ENCODE measurements at regions not wholly inside any gene's neighbourhood (a gene's known extent, or its start where the extent isn't known, plus 50 kb on each side); places are given as distances from the start of the nearest gene placed in this dataset.
"Not testable (repeated sequence)": the region's sequence is repeated elsewhere in the genome, so short reads cannot be mapped to it uniquely, and the experiment has no call there.

DNA sequence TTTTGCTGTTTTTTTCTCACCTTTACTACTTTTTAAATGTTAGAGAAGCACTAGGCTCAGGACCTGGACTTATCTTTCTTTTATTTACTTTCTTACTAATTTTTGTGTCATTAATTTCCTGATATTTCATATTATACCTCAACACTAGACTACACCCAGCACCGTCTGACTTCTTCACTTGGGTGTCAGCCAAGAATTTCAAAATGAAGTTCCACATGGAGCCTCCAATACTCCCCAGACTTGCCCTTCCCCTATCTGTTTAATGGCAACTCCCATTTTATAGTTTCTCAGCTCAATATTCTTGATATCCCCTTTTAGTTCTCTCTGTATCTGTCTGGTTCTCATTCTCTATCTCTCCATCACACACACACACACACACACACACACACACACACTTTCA lies 139.3 kb downstream of the USP22 start:
- H3K36me3 ChIP-seq (ENCODE audit: low read depth, low read length); H3K79me2 ChIP-seq (ENCODE audit: low read length); H3K4me3 ChIP-seq (ENCODE audit: low read length); H3K9me3 ChIP-seq (ENCODE audit: low read length); H3K9ac ChIP-seq (ENCODE audit: low read length); intact Hi-C loops (cut with micrococcal nuclease); BruUV-seq (replicated peaks); H3K27ac ChIP-seq (ENCODE audit: low read length); H3K27me3 ChIP-seq (ENCODE audit: low read length); H2AFZ ChIP-seq (ENCODE audit: low read length); H3K4me2 ChIP-seq (ENCODE audit: low read length); POLR2A ChIA-PET (ENCODE audit: unreplicated experiment); ATAC-seq; H3K4me1 ChIP-seq (ENCODE audit: insufficient read depth, low read length); H3F3A ChIP-seq (ENCODE audit: low read length, unreplicated experiment); H3K9me2 ChIP-seq (replicated peaks; ENCODE audit: low read length); H4K20me1 ChIP-seq (ENCODE audit: low read length); CTCF ChIA-PET: not testable (repeated sequence)
- peak; percentile 51 for DNase-seq

DNA sequence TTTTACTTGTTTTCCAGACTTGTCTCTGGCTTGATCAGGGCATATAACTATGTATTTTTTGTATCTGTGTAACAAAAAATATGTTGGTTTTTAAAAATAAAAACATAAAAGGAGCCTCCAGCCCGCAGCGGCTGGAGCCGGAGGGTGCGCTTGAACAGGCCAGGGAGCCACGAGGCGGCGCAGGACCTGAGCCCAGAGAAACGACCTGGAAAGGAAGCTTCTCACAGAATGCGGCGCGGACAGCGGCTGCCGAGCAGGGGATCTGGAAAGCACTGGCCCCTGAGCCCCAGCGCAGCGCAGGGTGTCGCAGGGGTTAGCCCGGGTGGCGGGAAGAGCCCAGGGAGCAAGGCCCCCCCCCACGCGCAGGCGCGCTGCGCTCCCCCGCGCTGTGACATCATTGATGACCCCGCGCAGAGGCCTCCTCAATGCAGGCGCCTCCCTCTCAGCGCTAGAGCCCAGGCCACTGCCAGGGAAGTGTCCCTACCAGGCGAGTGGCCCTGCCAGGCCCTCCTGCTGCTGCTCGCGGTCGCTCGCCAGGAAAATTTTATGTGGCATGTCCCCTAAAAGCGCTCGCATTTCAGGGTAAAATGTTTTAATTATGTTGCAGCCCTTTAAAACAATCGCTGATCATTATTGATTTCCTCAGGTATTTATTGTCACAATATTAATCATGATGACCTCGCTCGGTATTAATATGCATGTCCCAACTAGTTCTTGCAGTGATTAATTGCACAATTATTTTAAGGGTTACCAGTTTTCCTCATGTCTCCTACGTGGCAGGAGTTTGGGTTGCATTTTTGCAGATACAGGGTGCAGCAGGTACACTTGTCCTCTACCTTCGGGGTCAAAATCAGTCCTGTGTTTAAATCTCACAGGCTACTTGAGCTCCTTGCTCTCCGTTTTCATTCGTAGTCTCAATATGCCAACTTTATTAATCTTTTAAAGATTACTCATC lies 134.2 kb downstream of the USP22 start:
- ATAC-seq (peak; percentile 99), DNase-seq (peak; percentile 89)
- TSS peak; percentile 40 for BruUV-seq (replicated peaks)
- Histone ChIP-seq H3F3A (ENCODE audit: low read length, unreplicated experiment) (no peaks in the 10 kb centered on the region), H3K9me2 (replicated peaks; ENCODE audit: low read length) (no peaks in the 10 kb centered on the region), H3K27me3 (ENCODE audit: low read length) (no peaks in the 10 kb centered on the region), H3K9me3 (ENCODE audit: low read length) (no peaks in the 10 kb centered on the region), H3K4me2 (ENCODE audit: low read length) (peak overlapping the region; percentile 78), H4K20me1 (ENCODE audit: low read length) (no peaks in the 10 kb centered on the region), H3K4me1 (ENCODE audit: insufficient read depth, low read length) (peaks cover 13% of the 10 kb centered on the region), H3K9ac (ENCODE audit: low read length) (peak overlapping the region; percentile 78), H2AFZ (ENCODE audit: low read length) (peak overlapping the region; percentile 95), H3K27ac (ENCODE audit: low read length) (peak overlapping the region; percentile 70), H3K36me3 (ENCODE audit: low read depth, low read length) (no peaks in the 10 kb centered on the region), H3K79me2 (ENCODE audit: low read length) (no peaks in the 10 kb centered on the region), H3K4me3 (ENCODE audit: low read length) (peak overlapping the region; percentile 62)
- intact Hi-C loops (cut with micrococcal nuclease) = loop anchor here (2.0 kb wide), 1 partner anchor 28 kb away; no protein-coding TSS in a partner anchor
- CTCF ChIA-PET = no interaction called here
- POLR2A ChIA-PET (ENCODE audit: unreplicated experiment) = no interaction called here
- no peak for TF ChIP-seq EZH2phosphoT487 (IDR thresholded peaks at IDR 0.05; ENCODE audit: borderline replicate concordance, low read length)
- TF ChIP-seq, protein P1, sequence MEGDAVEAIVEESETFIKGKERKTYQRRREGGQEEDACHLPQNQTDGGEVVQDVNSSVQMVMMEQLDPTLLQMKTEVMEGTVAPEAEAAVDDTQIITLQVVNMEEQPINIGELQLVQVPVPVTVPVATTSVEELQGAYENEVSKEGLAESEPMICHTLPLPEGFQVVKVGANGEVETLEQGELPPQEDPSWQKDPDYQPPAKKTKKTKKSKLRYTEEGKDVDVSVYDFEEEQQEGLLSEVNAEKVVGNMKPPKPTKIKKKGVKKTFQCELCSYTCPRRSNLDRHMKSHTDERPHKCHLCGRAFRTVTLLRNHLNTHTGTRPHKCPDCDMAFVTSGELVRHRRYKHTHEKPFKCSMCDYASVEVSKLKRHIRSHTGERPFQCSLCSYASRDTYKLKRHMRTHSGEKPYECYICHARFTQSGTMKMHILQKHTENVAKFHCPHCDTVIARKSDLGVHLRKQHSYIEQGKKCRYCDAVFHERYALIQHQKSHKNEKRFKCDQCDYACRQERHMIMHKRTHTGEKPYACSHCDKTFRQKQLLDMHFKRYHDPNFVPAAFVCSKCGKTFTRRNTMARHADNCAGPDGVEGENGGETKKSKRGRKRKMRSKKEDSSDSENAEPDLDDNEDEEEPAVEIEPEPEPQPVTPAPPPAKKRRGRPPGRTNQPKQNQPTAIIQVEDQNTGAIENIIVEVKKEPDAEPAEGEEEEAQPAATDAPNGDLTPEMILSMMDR (conservative IDR thresholded peaks at IDR 0.05; ENCODE audit: low read depth, low read length) = peak; percentile 75

DNA sequence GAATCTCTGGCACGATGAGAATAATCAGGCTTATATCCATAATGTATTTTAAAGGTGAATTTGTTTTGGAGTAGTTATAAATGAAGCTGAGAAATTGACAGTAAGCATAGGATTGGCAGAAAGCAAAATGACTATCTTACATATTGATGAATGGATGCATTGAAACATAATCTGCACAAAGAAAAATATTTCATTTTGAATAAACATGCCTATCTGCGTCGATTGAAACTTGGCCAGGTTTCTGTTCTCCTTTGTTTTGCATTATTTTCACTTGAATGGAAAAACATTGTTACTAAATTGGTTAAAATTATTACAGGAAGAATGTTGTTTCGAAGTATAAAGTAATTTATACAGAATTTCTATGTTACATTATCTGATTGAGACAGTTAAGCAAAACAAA lies 128.2 kb downstream of the USP22 start:
- CTCF ChIA-PET = no interaction called here
- no TSS peak for BruUV-seq (replicated peaks)

More for the DNA sequence above, 128.2 kb downstream of the USP22 start:
- no peaks in the 10 kb centered on the region for H3K36me3 ChIP-seq (ENCODE audit: low read depth, low read length)
- no peaks in the 10 kb centered on the region for H3K79me2 ChIP-seq (ENCODE audit: low read length)
- no peaks in the 10 kb centered on the region for H3F3A ChIP-seq (ENCODE audit: low read length, unreplicated experiment)
- H3K9me2 ChIP-seq (replicated peaks; ENCODE audit: low read length) = no peaks in the 10 kb centered on the region
- no peak overlapping the region for H3K27ac ChIP-seq (ENCODE audit: low read length)
- H3K4me2 ChIP-seq (ENCODE audit: low read length) = no peak overlapping the region
- no peak overlapping the region for H3K4me3 ChIP-seq (ENCODE audit: low read length)
- ATAC-seq (no peak), DNase-seq (no peak)
- TF ChIP-seq EZH2 (IDR thresholded peaks at IDR 0.05; ENCODE audit: low read length, unreplicated experiment) (no peak), EZH2phosphoT487 (IDR thresholded peaks at IDR 0.05; ENCODE audit: borderline replicate concordance, low read length) (no peak)
- TF ChIP-seq, protein P1 (conservative IDR thresholded peaks at IDR 0.05; ENCODE audit: low read depth, low read length) = no peak
- H4K20me1 ChIP-seq (ENCODE audit: low read length) = no peaks in the 10 kb centered on the region
- H3K4me1 ChIP-seq (ENCODE audit: insufficient read depth, low read length) = no peaks in the 10 kb centered on the region
- no peak overlapping the region for H3K9ac ChIP-seq (ENCODE audit: low read length)
- POLR2A ChIA-PET (ENCODE audit: unreplicated experiment) = no interaction called here
- no peaks in the 10 kb centered on the region for H3K9me3 ChIP-seq (ENCODE audit: low read length)
- H2AFZ ChIP-seq (ENCODE audit: low read length) = no peak overlapping the region
- H3K27me3 ChIP-seq (ENCODE audit: low read length) = no peaks in the 10 kb centered on the region
- intact Hi-C loops (cut with micrococcal nuclease) = no loop called here
